Keratinocyte (primary cell): ENCODE measurements at regions not wholly inside any gene's neighbourhood (a gene's known extent, or its start where the extent isn't known, plus 50 kb on each side); places are given as distances from the start of the nearest gene placed in this dataset.

Source experiments
- DNase-seq: peaks from one replicate; pipeline ENCODE4 v3.0.0-alpha.2; 2011; ENCODE audit warnings: low read depth, missing footprints, low spot score
- FAIRE-seq: peaks from 2 replicates; lab custom pipeline; 2011; peaks lifted over from hg19 to GRCh38; lab: Jason Lieb, UNC
- H2AFZ ChIP-seq: 2 replicates; pipeline ENCODE4 v1.6.0; 2012; ENCODE audit warnings: low read length, control low read depth, inconsistent platforms; ENCODE audit not compliant: control insufficient read depth
- H3K27ac ChIP-seq: 2 replicates; pipeline ENCODE4 v1.5.1; 2011; ENCODE audit warnings: low read length; ENCODE audit not compliant: control insufficient read depth, insufficient read depth
- H3K27me3 ChIP-seq: 3 replicates; pipeline ENCODE4 v1.6.0; 2011; ENCODE audit warnings: low read length; ENCODE audit not compliant: control insufficient read depth, insufficient read depth; ENCODE audit errors: extremely low read depth
- H3K36me3 ChIP-seq, 2 experiments: 2 replicates in 1 of 2; 3 replicates in 1 of 2; pipeline ENCODE4 v1.5.1; 2011; ENCODE audit warnings: low read length in 2 of 2, mild to moderate bottlenecking in 1 of 2; ENCODE audit not compliant: control insufficient read depth in 2 of 2, insufficient read depth in 2 of 2; ENCODE audit errors: extremely low read depth in 1 of 2
- H3K4me1 ChIP-seq: 3 replicates; pipeline ENCODE4 v1.5.1; 2011; ENCODE audit warnings: low read length; ENCODE audit not compliant: control insufficient read depth, insufficient read depth; ENCODE audit errors: extremely low read depth
- H3K4me2 ChIP-seq: 3 replicates; pipeline ENCODE4 v1.6.0; 2011; ENCODE audit warnings: low read depth, low read length; ENCODE audit not compliant: control insufficient read depth, insufficient read depth; ENCODE audit errors: extremely low read depth
- H3K4me3 ChIP-seq, 3 experiments: fragments of 200-600 bp in 1 of 3; sonication (generic) in 1 of 3; 2 replicates in 2 of 3; 3 replicates in 1 of 3; pipeline ENCODE4 v1.5.1; 2011 to 2016; ENCODE audit warnings: low read length in 3 of 3, mild to moderate bottlenecking in 3 of 3, control low read depth in 2 of 3, inconsistent platforms in 1 of 3, low read depth in 1 of 3, mixed read lengths in 1 of 3, mixed run types in 1 of 3, moderate library complexity in 1 of 3; ENCODE audit not compliant: control insufficient read depth in 2 of 3, insufficient read depth in 2 of 3; ENCODE audit errors: extremely low read depth in 1 of 3
- H3K79me2 ChIP-seq: 2 replicates; pipeline ENCODE4 v1.6.0; 2012; ENCODE audit warnings: low read length; ENCODE audit not compliant: control insufficient read depth, insufficient read depth
- H3K9ac ChIP-seq: 3 replicates; pipeline ENCODE4 v1.6.0; 2011; ENCODE audit warnings: low read length; ENCODE audit not compliant: control insufficient read depth, insufficient read depth; ENCODE audit errors: extremely low read depth
- H3K9me1 ChIP-seq: 3 replicates; pipeline ENCODE4 v1.6.0; 2011; ENCODE audit warnings: low read length; ENCODE audit not compliant: control insufficient read depth, insufficient read depth; ENCODE audit errors: extremely low read depth
- H3K9me3 ChIP-seq: 2 replicates; pipeline ENCODE4 v1.5.1; 2012; ENCODE audit warnings: low read depth, low read length; ENCODE audit not compliant: control insufficient read depth
- H4K20me1 ChIP-seq: 3 replicates; pipeline ENCODE4 v1.6.0; 2011; ENCODE audit warnings: low read length; ENCODE audit not compliant: control insufficient read depth, insufficient read depth; ENCODE audit errors: extremely low read depth
- EZH2 ChIP-seq: IDR thresholded peaks from one replicate; pipeline ENCODE4 v1.6.1; 2012; ENCODE audit warnings: inconsistent platforms, mild to moderate bottlenecking, low read length, moderate library complexity
- dilution Hi-C: fragments of 300-500 bp; cut with MboI; formaldehyde crosslinking; loops from one replicate; pipeline ENCODE4 v1.7.0; 2020; ENCODE audit warnings: low sequenced_read_pairs; ENCODE audit not compliant: extremely low pct_ligation_motif_present
- TF ChIP-seq, protein P1 (sequence below), 3 experiments: IDR thresholded peaks in 1 of 3; conservative IDR thresholded peaks in 1 of 3; optimal IDR thresholded peaks in 1 of 3; 2 replicates in 2 of 3; 3 replicates in 1 of 3; pipeline versions ENCODE3 to v1.5.1; 2011; ENCODE audit warnings: low read length in 3 of 3, mild to moderate bottlenecking in 3 of 3, moderate library complexity in 2 of 3, control low read depth in 1 of 3, inconsistent platforms in 1 of 3; ENCODE audit not compliant: insufficient read depth in 2 of 3; ENCODE audit errors: extremely low read depth in 1 of 3

DNA sequence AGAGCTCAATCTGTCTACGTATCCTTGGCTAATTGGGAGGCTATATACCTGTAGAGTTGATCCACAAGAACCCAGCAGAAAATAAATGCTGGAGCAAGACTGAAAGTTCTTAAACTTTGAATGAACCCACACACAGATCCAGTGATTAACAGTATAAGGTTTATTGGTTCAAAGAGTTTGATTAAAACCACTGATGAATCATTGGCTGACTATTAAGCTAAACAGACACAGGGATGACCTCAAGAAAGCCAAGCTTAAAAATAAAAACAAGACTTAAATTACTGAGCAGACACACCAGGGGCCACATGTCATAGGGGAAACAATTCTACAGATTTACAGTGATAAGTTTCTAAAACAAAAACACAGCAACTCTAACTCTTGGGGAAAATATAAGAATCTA lies 163.6 kb downstream of the SPATA31D1 start:
- Histone ChIP-seq H3K9ac (no peak overlapping the region), H2AFZ (no peak overlapping the region), H3K27ac (no peak overlapping the region), H3K4me2 (no peak overlapping the region), H3K36me3 (no peaks in the 10 kb centered on the region), H3K27me3 (no peaks in the 10 kb centered on the region), H3K9me1 (no peaks in the 10 kb centered on the region), H3K9me3 (no peaks in the 10 kb centered on the region), H3K4me1 (no peaks in the 10 kb centered on the region), H3K79me2 (no peaks in the 10 kb centered on the region), H3K4me3 (no peak overlapping the region), H4K20me1 (no peaks in the 10 kb centered on the region)
- dilution Hi-C loops: no loop called here
- no peak for FAIRE-seq
- no peak for DNase-seq
- TF ChIP-seq, protein P1, sequence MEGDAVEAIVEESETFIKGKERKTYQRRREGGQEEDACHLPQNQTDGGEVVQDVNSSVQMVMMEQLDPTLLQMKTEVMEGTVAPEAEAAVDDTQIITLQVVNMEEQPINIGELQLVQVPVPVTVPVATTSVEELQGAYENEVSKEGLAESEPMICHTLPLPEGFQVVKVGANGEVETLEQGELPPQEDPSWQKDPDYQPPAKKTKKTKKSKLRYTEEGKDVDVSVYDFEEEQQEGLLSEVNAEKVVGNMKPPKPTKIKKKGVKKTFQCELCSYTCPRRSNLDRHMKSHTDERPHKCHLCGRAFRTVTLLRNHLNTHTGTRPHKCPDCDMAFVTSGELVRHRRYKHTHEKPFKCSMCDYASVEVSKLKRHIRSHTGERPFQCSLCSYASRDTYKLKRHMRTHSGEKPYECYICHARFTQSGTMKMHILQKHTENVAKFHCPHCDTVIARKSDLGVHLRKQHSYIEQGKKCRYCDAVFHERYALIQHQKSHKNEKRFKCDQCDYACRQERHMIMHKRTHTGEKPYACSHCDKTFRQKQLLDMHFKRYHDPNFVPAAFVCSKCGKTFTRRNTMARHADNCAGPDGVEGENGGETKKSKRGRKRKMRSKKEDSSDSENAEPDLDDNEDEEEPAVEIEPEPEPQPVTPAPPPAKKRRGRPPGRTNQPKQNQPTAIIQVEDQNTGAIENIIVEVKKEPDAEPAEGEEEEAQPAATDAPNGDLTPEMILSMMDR (optimal IDR thresholded peaks at IDR 0.05 in 1 of 3, IDR thresholded peaks at IDR 0.05 in 1 of 3, conservative IDR thresholded peaks at IDR 0.05 in 1 of 3; ENCODE audit: extremely low read depth in 1 of 3, insufficient read depth in 2 of 3, low read length in 3 of 3): no peak
- TF ChIP-seq EZH2: no peak

DNA sequence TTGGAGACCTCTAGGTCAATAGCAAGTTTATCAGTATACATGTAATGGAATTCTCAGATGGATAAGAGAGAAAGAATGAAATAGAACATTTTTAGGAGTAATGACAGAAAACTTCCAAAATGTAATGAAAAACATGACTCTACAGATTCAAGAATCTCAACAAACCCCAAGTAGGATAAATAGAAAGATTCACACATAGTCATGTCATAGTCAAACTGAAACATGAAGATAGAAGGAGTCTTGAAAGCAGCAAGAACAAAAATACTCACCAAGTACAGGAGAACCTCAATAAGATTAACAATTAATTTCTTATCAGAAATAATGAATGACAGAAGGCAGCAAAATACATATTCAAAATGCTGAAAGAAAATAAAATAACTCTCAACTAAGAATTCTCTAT lies 164.5 kb downstream of the SPATA31D1 start:
- DNase-seq: no peak
- Histone ChIP-seq H3K79me2 (no peaks in the 10 kb centered on the region), H3K27ac (no peak overlapping the region), H3K9me3 (no peaks in the 10 kb centered on the region), H3K9me1 (no peaks in the 10 kb centered on the region), H3K9ac (no peak overlapping the region), H3K27me3 (no peaks in the 10 kb centered on the region), H4K20me1 (no peaks in the 10 kb centered on the region), H3K4me3 (no peak overlapping the region), H2AFZ (no peak overlapping the region), H3K4me1 (no peaks in the 10 kb centered on the region), H3K4me2 (no peak overlapping the region), H3K36me3 (no peaks in the 10 kb centered on the region)
- dilution Hi-C loops: no loop called here
- FAIRE-seq: no peak
- no peak for TF ChIP-seq EZH2
- TF ChIP-seq, protein P1 (optimal IDR thresholded peaks at IDR 0.05 in 1 of 3, IDR thresholded peaks at IDR 0.05 in 1 of 3, conservative IDR thresholded peaks at IDR 0.05 in 1 of 3; ENCODE audit: extremely low read depth in 1 of 3, insufficient read depth in 2 of 3, low read length in 3 of 3): no peak
